K562 (cell line): ENCODE measurements at regions not wholly inside any gene's neighbourhood (a gene's known extent, or its start where the extent isn't known, plus 50 kb on each side); places are given as distances from the start of the nearest gene placed in this dataset.

Experiments used
- CREM ChIP-seq: IDR thresholded peaks from 2 replicates; pipeline ENCODE4 v1.6.1; 2014; ENCODE audit warnings: antibody characterized with exemption, low read depth
- DMBX1 ChIP-seq: fragments of 250-450 bp; sonication (Bioruptor Pico); IDR thresholded peaks from 2 replicates; pipeline ENCODE4 v1.8.0; 2022; ENCODE audit warnings: inconsistent platforms, mild to moderate bottlenecking, moderate library complexity, borderline replicate concordance
- FOXA1 ChIP-seq: fragments of 450-650 bp; IDR thresholded peaks from 2 replicates; pipeline ENCODE4 v1.6.1; 2016; ENCODE audit warnings: mild to moderate bottlenecking, borderline replicate concordance
- GATAD2B ChIP-seq: fragments of 450-650 bp; IDR thresholded peaks from 2 replicates; pipeline ENCODE4 v1.6.1; 2017; ENCODE audit warnings: mild to moderate bottlenecking, borderline replicate concordance
- HEY1 ChIP-seq: fragments of 250-450 bp; sonication (Bioruptor Pico); IDR thresholded peaks from 2 replicates; pipeline ENCODE4 v1.5.0; 2020; ENCODE audit warnings: mild to moderate bottlenecking, moderate library complexity, borderline replicate concordance
- POLR2A ChIP-seq: fragments of 450-650 bp; conservative IDR thresholded peaks from 2 replicates; pipeline ENCODE4 v1.6.1; 2016
- RCOR1 ChIP-seq, 2 experiments: IDR thresholded peaks; 2 replicates each; pipeline ENCODE4 v1.6.1; 2012; ENCODE audit warnings: low read depth in 2 of 2, low read length in 2 of 2, borderline replicate concordance in 1 of 2, improper control_type of control experiment in 1 of 2
- SMARCE1 ChIP-seq: fragments of 450-650 bp; IDR thresholded peaks from 2 replicates; pipeline ENCODE4 v1.7.1; 2016; ENCODE audit warnings: mild to moderate bottlenecking
- TF ChIP-seq, protein P1 (sequence below): sonication (generic); formaldehyde crosslinking; IDR thresholded peaks from 2 replicates; pipeline ENCODE4 v1.8.0; 2023; ENCODE audit warnings: mild to moderate bottlenecking, missing genetic modification reagents

DNA sequence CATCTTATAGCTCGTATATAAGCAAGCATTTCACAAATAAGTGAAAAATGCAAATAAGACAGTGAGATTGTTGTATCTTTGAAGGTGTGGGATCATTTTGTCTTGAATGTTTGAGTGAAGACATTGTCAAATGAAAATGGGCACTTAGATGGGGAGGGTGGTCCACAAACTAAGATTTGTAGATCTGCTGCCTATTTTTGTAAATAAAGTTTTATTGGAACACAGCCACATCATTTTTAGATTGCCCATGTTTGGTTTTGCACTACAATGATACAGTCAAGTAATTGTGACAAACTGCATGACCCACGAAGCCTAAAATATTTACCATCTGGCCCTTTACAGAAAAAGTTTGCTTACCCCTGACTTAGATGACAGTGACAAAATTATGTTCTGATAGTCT lies 156.7 kb downstream of the PAH start:
- TF ChIP-seq GATAD2B: no peak
- no peak for TF ChIP-seq FOXA1
- TF ChIP-seq, protein P1, sequence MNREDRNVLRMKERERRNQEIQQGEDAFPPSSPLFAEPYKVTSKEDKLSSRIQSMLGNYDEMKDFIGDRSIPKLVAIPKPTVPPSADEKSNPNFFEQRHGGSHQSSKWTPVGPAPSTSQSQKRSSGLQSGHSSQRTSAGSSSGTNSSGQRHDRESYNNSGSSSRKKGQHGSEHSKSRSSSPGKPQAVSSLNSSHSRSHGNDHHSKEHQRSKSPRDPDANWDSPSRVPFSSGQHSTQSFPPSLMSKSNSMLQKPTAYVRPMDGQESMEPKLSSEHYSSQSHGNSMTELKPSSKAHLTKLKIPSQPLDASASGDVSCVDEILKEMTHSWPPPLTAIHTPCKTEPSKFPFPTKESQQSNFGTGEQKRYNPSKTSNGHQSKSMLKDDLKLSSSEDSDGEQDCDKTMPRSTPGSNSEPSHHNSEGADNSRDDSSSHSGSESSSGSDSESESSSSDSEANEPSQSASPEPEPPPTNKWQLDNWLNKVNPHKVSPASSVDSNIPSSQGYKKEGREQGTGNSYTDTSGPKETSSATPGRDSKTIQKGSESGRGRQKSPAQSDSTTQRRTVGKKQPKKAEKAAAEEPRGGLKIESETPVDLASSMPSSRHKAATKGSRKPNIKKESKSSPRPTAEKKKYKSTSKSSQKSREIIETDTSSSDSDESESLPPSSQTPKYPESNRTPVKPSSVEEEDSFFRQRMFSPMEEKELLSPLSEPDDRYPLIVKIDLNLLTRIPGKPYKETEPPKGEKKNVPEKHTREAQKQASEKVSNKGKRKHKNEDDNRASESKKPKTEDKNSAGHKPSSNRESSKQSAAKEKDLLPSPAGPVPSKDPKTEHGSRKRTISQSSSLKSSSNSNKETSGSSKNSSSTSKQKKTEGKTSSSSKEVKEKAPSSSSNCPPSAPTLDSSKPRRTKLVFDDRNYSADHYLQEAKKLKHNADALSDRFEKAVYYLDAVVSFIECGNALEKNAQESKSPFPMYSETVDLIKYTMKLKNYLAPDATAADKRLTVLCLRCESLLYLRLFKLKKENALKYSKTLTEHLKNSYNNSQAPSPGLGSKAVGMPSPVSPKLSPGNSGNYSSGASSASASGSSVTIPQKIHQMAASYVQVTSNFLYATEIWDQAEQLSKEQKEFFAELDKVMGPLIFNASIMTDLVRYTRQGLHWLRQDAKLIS: no peak
- no peak for TF ChIP-seq CREM
- no peak for TF ChIP-seq HEY1 (CRISPR knock-in tag)
- TF ChIP-seq POLR2A: no peak
- TF ChIP-seq DMBX1: no peak
- TF ChIP-seq RCOR1 (IDR thresholded peaks at IDR 0.05; ENCODE audit: borderline replicate concordance in 1 of 2, low read depth in 2 of 2, low read length in 2 of 2): no peak
- no peak for TF ChIP-seq SMARCE1
